ENCODE measurements at regions not wholly inside any gene's neighbourhood (a gene's known extent, or its start where the extent isn't known, plus 50 kb on each side); places are given as distances from the start of the nearest gene placed in this dataset.

- H4K20me1 ChIP-seq (ENCODE audit: control insufficient read depth, insufficient read depth, low read depth, low read length) = no peaks in the 10 kb centered on the region
- no peak overlapping the region for H3K27ac ChIP-seq (ENCODE audit: low read depth, low read length)
These were observed 316.8 kb downstream of the TFAP2C start for GRCh38 chr20:56945901-56946300.

GRCh38 chr20:56949318-56949717 is 317.1 kb downstream of the BMP7 start:
- Histone ChIP-seq H3K79me2 (ENCODE audit: control insufficient read depth, low read length) (no peaks in the 10 kb centered on the region), H4K20me1 (ENCODE audit: control insufficient read depth, insufficient read depth, low read depth, low read length) (no peaks in the 10 kb centered on the region), H3K4me2 (ENCODE audit: low read length) (no peak overlapping the region), H3K9me2 (replicated peaks; ENCODE audit: control insufficient read depth, low read length) (no peaks in the 10 kb centered on the region), H3K36me3 (ENCODE audit: control insufficient read depth, low read length) (no peaks in the 10 kb centered on the region), H3K4me3 (ENCODE audit: low read length) (no peak overlapping the region), H3F3A (ENCODE audit: control insufficient read depth, insufficient read depth) (no peaks in the 10 kb centered on the region), H3K4me1 (ENCODE audit: control insufficient read depth, low read length) (no peaks in the 10 kb centered on the region), H3K27me3 (ENCODE audit: control insufficient read depth, low read length) (no peaks in the 10 kb centered on the region), H3K9me3 (ENCODE audit: control insufficient read depth, insufficient read depth, low read length) (no peaks in the 10 kb centered on the region), H3K27ac (ENCODE audit: low read depth, low read length) (no peak overlapping the region)
- TF ChIP-seq EZH2phosphoT487 (IDR thresholded peaks at IDR 0.05; ENCODE audit: borderline replicate concordance, low read length) = no peak
- TF ChIP-seq, protein P1, sequence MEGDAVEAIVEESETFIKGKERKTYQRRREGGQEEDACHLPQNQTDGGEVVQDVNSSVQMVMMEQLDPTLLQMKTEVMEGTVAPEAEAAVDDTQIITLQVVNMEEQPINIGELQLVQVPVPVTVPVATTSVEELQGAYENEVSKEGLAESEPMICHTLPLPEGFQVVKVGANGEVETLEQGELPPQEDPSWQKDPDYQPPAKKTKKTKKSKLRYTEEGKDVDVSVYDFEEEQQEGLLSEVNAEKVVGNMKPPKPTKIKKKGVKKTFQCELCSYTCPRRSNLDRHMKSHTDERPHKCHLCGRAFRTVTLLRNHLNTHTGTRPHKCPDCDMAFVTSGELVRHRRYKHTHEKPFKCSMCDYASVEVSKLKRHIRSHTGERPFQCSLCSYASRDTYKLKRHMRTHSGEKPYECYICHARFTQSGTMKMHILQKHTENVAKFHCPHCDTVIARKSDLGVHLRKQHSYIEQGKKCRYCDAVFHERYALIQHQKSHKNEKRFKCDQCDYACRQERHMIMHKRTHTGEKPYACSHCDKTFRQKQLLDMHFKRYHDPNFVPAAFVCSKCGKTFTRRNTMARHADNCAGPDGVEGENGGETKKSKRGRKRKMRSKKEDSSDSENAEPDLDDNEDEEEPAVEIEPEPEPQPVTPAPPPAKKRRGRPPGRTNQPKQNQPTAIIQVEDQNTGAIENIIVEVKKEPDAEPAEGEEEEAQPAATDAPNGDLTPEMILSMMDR (IDR thresholded peaks at IDR 0.05; ENCODE audit: low read depth, low read length, poor library complexity, severe bottlenecking) = peak; percentile 12

More at GRCh38 chr20:56945901-56946300, 316.8 kb downstream of the TFAP2C start:
- Histone ChIP-seq H3K79me2 (ENCODE audit: control insufficient read depth, low read length) (no peaks in the 10 kb centered on the region), H3K27me3 (ENCODE audit: control insufficient read depth, low read length) (no peaks in the 10 kb centered on the region; the same call in 1 of the 2 replicates), H3K9me2 (replicated peaks; ENCODE audit: control insufficient read depth, low read length) (no peaks in the 10 kb centered on the region), H3F3A (ENCODE audit: control insufficient read depth, insufficient read depth) (no peaks in the 10 kb centered on the region), H3K4me1 (ENCODE audit: control insufficient read depth, low read length) (no peaks in the 10 kb centered on the region), H3K4me3 (ENCODE audit: low read length) (no peak overlapping the region), H3K4me2 (ENCODE audit: low read length) (no peak overlapping the region), H3K36me3 (ENCODE audit: control insufficient read depth, low read length) (no peaks in the 10 kb centered on the region), H3K9me3 (ENCODE audit: control insufficient read depth, insufficient read depth, low read length) (no peaks in the 10 kb centered on the region)
- no peak for TF ChIP-seq EZH2phosphoT487 (IDR thresholded peaks at IDR 0.05; ENCODE audit: borderline replicate concordance, low read length)
- TF ChIP-seq, protein P1 (IDR thresholded peaks at IDR 0.05; ENCODE audit: low read depth, low read length, poor library complexity, severe bottlenecking) = no peak

DNA sequence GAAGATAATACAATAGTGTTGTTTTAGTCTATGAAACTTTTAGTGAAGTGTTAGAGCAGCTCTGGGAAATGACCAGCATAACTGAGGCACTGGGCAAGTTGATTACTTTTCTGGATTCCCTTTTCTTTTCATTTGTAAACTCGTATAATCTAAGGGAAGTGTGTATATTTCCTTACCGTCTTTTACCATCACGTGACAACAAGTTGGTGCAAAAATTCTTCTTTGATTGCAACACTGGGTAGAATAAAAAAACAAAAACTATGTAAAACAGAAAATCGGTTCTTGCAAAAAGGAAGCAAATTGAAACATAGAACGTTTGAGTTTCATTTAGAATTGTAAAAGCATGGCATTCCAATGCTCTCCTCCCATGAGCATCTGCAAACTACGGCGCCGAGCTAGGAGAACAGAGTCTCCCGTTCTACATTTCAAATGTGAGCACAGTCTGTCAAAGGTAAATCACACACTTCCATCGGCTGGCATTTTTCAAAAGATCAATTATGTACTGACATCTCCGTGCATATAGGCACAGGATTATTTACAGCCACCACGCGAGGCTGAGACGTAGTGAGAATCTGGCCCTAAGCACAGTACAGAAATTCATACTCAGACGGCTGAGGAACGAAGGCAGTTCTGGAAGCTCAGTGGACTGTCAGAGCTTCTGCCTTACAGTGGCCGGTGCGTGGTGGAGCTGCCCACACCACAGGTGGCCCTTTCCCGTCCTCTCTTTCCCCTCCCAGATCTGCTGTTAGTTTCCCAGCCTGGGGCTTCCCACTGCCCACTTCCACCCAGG is 314.0 kb downstream of the BMP7 start:
- Histone ChIP-seq H3K36me3 (ENCODE audit: control insufficient read depth, low read length) (no peaks in the 10 kb centered on the region), H3K4me3 (ENCODE audit: low read length) (no peak overlapping the region), H3K27me3 (ENCODE audit: control insufficient read depth, low read length) (no peaks in the 10 kb centered on the region), H3F3A (ENCODE audit: control insufficient read depth, insufficient read depth) (no peaks in the 10 kb centered on the region), H3K4me1 (ENCODE audit: control insufficient read depth, low read length) (no peaks in the 10 kb centered on the region), H3K27ac (ENCODE audit: low read depth, low read length) (no peak overlapping the region), H4K20me1 (ENCODE audit: control insufficient read depth, insufficient read depth, low read depth, low read length) (no peaks in the 10 kb centered on the region), H3K79me2 (ENCODE audit: control insufficient read depth, low read length) (no peaks in the 10 kb centered on the region), H3K9me2 (replicated peaks; ENCODE audit: control insufficient read depth, low read length) (no peaks in the 10 kb centered on the region), H3K9me3 (ENCODE audit: control insufficient read depth, insufficient read depth, low read length) (no peaks in the 10 kb centered on the region), H3K4me2 (ENCODE audit: low read length) (no peak overlapping the region)
- no peak for TF ChIP-seq EZH2phosphoT487 (IDR thresholded peaks at IDR 0.05; ENCODE audit: borderline replicate concordance, low read length)
- TF ChIP-seq, protein P1 (IDR thresholded peaks at IDR 0.05; ENCODE audit: low read depth, low read length, poor library complexity, severe bottlenecking) = no peak
